SK-N-SH (cell line): ENCODE measurements at regions not wholly inside any gene's neighbourhood (a gene's known extent, or its start where the extent isn't known, plus 50 kb on each side); places are given as distances from the start of the nearest gene placed in this dataset.

Source experiments
- CHD2 ChIP-seq: fragments of 150-350 bp; IDR thresholded peaks from 2 replicates; pipeline ENCODE4 v1.6.1; 2018; ENCODE audit warnings: low read length; ENCODE audit not compliant: partially characterized antibody
- CTCF ChIP-seq: fragments of 200-600 bp; sonication (generic); IDR thresholded peaks from 2 replicates; pipeline ENCODE4 v1.6.1; 2017; ENCODE audit warnings: antibody characterized with exemption, mild to moderate bottlenecking, moderate library complexity
- EP300 ChIP-seq, 2 experiments: IDR thresholded peaks; 2 replicates each; pipeline versions ENCODE4 v1.4.0 to v1.6.1; 2012; ENCODE audit warnings: borderline replicate concordance in 1 of 2, low read depth in 1 of 2, low read length in 1 of 2
- EZH2phosphoT487 ChIP-seq: fragments of 200-600 bp; sonication (generic); IDR thresholded peaks from 2 replicates; pipeline ENCODE4 v1.6.1; 2017; ENCODE audit warnings: low read depth, mixed run types, mild to moderate bottlenecking, antibody characterized with exemption, moderate library complexity, borderline replicate concordance
- FOXM1 ChIP-seq: IDR thresholded peaks from 2 replicates; pipeline ENCODE4 v1.4.0; 2012; ENCODE audit warnings: low read depth, mild to moderate bottlenecking
- GATA2 ChIP-seq: sonication (generic); formaldehyde crosslinking; IDR thresholded peaks from 2 replicates; pipeline ENCODE4 v1.5.0; 2020; ENCODE audit warnings: mild to moderate bottlenecking, missing genetic modification reagents
- NRF1 ChIP-seq: IDR thresholded peaks from 2 replicates; pipeline ENCODE4 v1.6.1; 2012; ENCODE audit warnings: low read depth, mild to moderate bottlenecking, low read length
- POLR2AphosphoS5 ChIP-seq: IDR thresholded peaks from 2 replicates; pipeline ENCODE4 v1.6.1; 2012; ENCODE audit warnings: low read depth, low read length
- RAD21 ChIP-seq: IDR thresholded peaks from 2 replicates; pipeline ENCODE4 v1.6.1; 2012; ENCODE audit warnings: mild to moderate bottlenecking, low read length
- SIN3A ChIP-seq: IDR thresholded peaks from 2 replicates; pipeline ENCODE4 v1.6.1; 2012; ENCODE audit warnings: low read depth, mild to moderate bottlenecking, low read length, moderate library complexity, borderline replicate concordance
- SMC3 ChIP-seq: IDR thresholded peaks from 2 replicates; pipeline ENCODE4 v1.6.1; 2012; ENCODE audit warnings: low read depth, low read length, improper control_type of control experiment
- TF ChIP-seq, protein P1 (sequence below): fragments of 150-350 bp; IDR thresholded peaks from 2 replicates; pipeline ENCODE4 v1.6.1; 2017; ENCODE audit warnings: antibody characterized with exemption, low read length, low read depth, borderline replicate concordance

- no peak for TF ChIP-seq EP300 (IDR thresholded peaks at IDR 0.05; ENCODE audit: borderline replicate concordance in 1 of 2, low read depth in 1 of 2, low read length in 1 of 2)
- TF ChIP-seq FOXM1 = no peak
- no peak for TF ChIP-seq CTCF
- TF ChIP-seq SIN3A = no peak
- no peak for TF ChIP-seq EZH2phosphoT487
- TF ChIP-seq RAD21 = no peak
- no peak for TF ChIP-seq GATA2 (CRISPR knock-in tag)
- TF ChIP-seq, protein P1, sequence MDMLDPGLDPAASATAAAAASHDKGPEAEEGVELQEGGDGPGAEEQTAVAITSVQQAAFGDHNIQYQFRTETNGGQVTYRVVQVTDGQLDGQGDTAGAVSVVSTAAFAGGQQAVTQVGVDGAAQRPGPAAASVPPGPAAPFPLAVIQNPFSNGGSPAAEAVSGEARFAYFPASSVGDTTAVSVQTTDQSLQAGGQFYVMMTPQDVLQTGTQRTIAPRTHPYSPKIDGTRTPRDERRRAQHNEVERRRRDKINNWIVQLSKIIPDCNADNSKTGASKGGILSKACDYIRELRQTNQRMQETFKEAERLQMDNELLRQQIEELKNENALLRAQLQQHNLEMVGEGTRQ = no peak
- no peak for TF ChIP-seq NRF1
- TF ChIP-seq CHD2 = no peak
- no peak for TF ChIP-seq SMC3
- no peak for TF ChIP-seq POLR2AphosphoS5
These were observed 146.5 kb upstream of the SOX21 start for GRCh38 chr13:94858856-94859255.
